ENCODE measurements at regions not wholly inside any gene's neighbourhood (a gene's known extent, or its start where the extent isn't known, plus 50 kb on each side); places are given as distances from the start of the nearest gene placed in this dataset.

GRCh38 chr10:78805176-78805575, 263.6 kb upstream of the ZMIZ1 start:
- TF ChIP-seq CTCF (conservative IDR thresholded peaks at IDR 0.05; ENCODE audit: low read length): no peak
- TF ChIP-seq EZH2phosphoT487 (IDR thresholded peaks at IDR 0.05; ENCODE audit: borderline replicate concordance, low read depth, low read length): no peak

All from OCI-LY7 (cell line).